ENCODE measurements at regions not wholly inside any gene's neighbourhood (a gene's known extent, or its start where the extent isn't known, plus 50 kb on each side); places are given as distances from the start of the nearest gene placed in this dataset.

- DNase-seq, result no peak
These were observed 330.3 kb upstream of the GHITM start for GRCh38 chr10:83809001-83809400.

- DNase-seq, result no peak
These were observed 322.4 kb upstream of the GHITM start for GRCh38 chr10:83816942-83817341.

GRCh38 chr10:83817797-83818196 lies 321.5 kb upstream of the GHITM start:
- no peak for DNase-seq

DNA sequence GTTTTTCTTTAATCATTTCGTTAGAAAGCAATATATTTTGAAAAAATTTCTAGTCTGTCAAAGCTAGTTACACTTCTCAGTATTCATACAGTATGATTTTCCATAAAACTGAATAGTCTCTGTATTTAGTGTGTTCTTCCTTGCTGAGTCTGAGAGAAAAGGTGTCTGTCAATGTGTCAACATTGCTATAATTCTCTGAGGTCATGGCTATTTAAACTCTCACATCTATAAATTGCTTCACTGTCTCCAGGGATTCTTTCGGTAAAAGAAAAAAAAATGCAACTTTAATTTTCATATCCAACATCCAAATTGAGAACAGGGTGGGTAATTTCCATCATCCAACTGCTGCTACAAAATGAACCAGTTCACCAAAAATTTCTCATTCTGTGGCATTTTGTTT lies 319.7 kb upstream of the GHITM start:
- no peak for DNase-seq

GRCh38 chr10:83820033-83820432 lies 319.3 kb upstream of the GHITM start:
- DNase-seq, result no peak

DNA sequence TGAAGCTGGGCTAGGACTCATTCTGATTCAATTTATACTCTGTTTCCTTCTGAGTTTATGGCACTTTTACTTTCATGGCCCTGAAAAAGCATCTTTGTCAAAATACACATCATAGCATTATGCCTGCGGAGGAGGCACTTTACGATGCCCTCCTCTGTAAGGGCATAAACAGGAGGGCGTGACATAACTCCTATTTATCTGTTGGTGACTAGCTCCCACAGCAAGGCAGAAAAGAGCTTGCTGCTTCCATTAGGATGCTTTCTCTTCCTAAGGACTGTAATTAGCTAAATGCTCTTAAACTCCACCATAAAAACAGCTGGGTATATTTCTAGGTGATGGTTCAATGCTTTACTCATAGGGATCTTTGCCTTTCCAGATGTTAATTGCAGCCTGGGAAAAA lies 315.2 kb upstream of the GHITM start:
- DNase-seq, result no peak

DNA sequence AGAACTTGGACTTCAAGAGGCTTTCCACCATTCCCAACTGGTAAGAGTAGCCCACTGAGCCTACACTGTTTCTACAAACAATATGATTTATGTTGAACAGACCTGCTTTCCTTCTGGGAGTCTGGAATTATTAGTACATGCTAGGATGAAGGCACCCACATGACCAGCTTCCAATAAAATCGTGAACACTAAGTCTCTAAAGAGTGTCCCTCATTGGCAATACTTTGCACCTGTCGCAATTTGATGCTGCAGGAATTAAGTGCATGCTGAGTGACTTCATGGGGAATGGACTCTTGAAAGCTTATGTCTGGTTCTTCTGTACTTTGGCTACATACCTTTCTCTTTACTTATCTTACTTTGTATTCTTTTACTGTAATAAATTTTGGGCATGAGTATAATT lies 305.2 kb upstream of the GHITM start:
- no peak for DNase-seq

DNA sequence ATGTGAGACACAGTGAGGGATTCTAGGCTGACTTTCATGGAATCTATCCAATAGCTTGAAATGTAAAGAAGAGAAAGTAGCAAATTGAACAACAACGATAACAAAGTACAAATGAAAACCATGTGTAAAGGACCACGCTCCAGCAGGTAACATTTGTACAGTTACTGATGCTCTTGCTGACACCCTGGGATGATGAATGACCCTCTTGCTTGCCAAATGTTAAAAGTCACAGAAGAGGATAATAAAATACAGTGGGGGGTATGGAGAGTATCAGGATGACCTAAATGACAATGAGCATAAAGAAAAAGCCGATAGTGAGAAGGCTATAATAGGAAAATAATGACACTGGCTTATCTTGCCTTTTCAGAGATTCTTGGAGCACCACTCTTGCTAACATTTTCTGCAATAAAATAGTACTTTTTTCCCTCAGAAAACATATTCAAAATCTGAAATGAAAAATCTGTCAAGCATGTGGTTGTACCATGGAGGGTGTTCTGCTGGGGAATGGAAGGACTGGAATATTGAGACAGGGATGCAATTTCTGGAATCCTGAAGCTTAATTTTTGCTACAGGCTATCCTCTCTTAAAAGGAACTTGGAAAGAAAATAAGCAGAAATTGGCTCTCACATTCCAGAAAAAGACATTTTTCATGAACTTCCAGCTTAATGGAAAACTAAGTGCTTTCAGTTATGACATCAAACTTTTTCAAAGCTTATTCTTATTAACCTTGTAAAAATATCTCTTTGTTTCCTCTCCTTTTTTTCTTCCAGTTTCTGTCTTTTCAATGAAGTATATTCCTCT lies 303.2 kb upstream of the GHITM start:
- DNase-seq, result no peak

DNA sequence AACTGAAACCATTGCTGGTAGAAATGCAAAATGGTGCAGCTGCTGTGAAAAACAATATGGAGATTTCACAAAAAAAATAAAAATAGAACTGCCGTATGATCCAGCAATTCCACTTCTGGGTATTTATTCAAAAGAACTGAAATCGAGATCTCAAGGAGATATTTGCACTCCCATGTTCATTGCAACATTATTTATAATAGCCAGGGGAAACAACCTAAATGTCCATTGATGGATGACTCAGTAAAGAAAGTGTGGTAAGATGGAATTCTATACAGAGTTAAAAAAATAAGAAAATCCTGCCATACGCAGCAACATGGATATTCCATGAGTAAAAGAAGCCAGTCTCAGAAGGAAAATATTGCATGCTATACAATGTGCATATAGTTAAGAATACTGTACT lies 290.6 kb upstream of the GHITM start:
- DNase-seq, result no peak

GRCh38 chr10:83849150-83849549 lies 290.2 kb upstream of the GHITM start:
- no peak for DNase-seq

DNA sequence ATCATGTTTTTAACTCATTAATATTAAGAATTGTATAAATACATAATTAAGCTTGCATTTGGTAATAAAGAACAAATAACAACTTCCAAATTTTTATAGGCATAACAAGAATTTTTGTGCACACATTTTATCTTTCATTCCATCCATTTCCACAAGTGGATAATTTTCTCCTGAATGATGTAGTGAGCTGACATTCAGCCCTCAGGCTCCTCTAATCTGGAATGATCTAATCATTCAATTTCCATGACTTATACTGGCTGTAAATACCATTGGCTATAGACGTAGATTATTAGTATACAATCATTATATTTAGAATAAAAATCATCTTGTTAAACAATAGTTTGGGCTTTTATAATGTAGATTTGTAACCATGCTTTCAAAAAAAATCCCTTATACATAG lies 287.2 kb upstream of the GHITM start:
- DNase-seq, result no peak

GRCh38 chr10:83862723-83863122 lies 276.6 kb upstream of the GHITM start:
- no peak for DNase-seq

DNA sequence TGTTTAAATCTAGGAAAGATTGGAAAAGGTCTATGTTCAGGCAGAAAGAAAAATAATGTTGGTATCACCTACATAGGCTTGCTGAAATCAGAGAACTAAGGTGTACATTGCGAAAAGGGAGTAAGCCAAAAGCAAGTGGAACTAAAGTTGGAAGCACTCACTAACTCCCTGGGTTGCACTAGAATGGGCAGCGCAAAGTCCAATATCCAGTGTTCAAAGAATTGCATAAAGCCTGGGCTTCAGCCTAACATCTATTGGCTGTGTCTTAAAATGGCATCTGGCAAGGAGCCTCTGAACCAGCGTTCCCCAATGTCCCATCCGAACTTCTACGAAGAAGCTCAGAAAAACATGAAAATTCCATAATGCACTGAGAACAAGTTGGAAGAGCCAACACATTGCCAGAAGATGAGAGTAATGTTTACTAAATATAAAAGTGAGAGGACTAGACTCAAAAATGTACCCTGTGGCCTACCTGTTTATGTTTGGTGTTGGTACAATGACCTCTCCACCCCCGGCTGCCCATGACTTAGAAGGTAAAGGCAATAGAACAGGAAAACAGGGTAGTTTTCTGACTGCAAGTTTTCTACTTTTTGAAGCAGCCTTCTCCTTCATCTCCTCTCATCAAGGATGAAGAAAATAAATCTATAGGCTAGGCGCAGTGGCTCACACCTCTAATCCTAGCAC lies 275.9 kb upstream of the GHITM start:
- no peak for DNase-seq

DNA sequence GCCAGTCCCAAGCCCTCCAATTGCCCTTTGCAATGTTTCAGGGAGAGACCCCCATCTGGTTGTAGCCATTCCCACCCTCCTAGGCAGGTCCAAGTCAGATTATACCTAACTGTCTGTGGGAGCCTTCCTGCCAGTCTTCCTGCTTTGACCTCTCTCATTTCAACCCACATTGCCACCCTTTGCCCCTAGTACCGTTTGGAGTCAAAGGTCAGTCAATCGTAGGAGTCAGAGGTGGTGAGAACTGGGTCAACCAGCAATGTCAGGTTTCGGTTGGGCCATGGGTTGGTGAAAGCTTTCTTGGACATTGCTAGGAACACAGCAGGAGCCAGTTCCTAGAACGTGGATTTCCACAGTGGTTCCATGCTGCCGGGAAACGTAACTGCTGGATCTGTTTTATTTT lies 269.4 kb upstream of the GHITM start:
- no peak for DNase-seq

DNA sequence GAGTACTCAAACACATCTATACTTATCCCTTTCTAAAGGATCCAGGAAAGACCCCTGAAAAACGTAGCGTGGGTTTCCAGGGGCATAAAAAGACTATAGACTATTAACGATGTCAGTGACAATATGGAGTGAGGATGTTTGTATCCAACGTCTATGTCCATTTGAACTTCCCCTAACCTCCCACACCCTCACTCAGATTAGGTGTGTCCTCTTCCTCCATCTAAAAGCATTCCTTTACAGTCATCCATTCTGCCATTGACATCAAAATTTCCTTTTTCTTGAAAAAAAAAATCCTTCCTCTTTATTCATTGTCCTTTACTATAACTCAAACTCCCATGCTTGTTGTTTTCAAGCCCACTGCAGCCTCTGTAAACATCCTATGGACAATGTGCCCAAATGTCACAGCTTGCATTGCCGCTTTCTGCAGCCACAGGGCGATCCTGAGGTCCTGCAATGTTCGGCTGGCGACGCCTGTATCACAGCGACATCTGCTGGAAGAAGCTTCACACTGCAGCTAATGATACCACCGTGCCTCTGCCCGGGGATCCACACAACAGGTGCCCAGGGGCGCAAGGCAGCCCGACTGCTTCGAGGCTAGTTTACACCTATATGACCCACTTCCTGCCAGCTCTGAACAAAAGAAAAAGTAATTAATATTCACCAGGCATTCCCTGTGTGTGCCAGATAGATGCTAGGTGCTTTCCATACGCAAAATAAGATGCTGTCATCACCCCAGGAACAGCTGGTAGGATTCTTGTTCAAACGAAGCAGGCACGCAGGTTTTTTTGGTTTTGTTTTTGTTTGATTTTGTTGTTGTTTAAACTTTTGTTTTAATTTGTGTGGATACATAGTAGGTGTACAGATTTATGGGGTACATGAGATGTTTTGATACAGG lies 267.9 kb upstream of the GHITM start:
- DNase-seq, result peak; percentile 38

DNA sequence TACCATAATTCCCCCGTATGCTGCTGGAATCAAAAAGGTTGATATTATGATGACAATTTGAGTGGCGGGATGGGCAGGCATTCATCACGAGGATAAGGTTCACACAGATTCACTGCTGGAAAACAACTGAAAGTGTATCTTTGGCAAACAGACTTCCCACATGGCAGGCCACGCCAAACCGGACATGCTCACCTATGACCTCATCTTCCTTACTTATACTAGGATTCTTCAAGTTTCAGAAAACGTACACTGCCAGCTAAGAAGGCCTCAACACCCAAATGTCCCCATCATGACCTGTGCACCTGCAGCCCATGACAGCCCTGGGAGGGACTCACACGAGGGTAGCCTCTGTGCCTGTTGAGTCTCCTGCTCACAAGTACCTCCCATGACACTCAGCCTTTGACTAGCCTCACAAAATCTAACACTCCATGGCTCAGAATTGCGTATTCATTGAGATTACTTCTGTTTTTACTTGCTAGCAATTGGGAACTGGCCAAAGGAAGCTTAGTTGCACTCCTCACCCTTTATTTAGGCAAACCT lies 259.0 kb upstream of the GHITM start:
- DNase-seq, result no peak

GRCh38 chr10:83881661-83882060 lies 257.6 kb upstream of the GHITM start:
- no peak for DNase-seq

DNA sequence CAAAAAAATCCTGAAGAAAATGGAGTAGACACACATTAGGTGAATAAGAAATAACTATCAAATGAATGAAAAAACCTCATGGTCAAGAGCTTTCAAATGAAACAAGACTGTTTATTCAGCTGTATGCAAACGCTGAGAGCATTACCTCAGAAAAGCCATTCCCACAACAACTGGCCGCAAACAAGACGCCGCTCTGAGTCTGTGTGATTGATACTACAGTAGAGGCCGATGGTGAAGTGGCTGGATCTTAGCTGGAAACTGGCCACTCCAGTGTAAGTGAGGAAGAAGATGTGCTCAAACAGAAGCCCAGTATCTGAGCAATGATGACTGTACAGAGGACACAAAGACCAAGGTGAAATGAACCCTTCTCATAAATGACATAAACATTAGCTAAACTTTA lies 252.4 kb upstream of the GHITM start:
- DNase-seq, result no peak

GRCh38 chr10:83892737-83893136 lies 246.6 kb upstream of the GHITM start:
- no peak for DNase-seq

GRCh38 chr10:83896219-83896618 lies 243.1 kb upstream of the GHITM start:
- DNase-seq, result no peak

DNA sequence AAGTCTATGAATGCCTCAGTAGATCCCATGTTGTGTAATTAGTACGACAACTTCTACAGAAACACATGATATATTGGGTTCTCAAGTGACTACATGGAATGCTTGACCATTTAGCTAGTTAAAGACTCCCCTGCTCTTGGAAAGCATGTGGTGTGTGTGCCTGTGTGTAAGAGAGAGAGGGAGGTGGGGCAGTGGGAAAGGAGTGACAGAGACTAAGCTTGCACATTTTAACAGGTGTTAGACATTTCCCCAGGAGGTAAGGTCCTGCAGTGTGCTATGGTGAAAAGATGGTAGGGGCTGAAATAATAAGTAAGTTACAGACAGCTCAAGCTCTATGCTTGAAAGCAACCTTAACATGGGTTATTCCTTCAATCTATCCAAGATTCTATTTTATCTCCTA lies 241.7 kb upstream of the GHITM start:
- DNase-seq, result no peak

DNA sequence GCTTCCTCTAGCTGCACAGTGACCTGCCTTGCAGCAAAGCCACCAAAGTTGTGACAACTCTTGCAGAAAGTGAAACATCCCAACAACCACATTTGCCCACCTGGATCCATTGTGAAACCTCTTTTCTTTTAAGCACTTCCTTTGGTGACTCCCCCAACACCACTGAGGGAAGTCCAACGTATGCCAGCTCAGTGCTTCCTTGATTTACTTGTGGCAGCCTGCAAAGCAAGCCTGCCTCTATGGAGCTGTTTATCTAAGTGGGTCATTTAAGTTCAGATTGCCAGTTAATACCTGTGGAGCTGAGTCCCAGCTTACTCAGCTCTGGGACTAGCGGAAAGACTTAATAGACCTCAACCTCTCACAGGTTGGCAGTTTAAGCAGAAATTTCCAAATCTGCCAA lies 230.8 kb upstream of the GHITM start:
- no peak for DNase-seq

DNA sequence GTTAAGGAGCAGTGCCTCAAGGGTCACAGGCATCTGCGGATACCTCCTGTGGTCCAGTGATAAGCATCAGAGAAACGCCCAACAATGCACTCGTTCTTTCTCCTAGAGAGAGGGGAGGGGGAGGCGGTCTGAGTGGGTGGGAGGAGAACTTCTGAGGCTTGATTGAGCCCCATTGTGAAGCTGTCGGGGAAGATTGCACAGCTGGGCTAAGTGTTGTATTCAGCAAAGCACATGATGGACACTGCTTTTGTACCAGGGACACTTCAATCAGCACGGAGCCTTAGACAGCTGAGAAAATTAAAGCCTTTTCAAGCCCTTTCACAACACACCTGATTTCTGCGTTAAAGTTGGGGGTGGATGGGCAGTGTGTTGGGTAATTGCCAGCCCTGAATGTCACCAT lies 230.3 kb upstream of the GHITM start:
- no peak for DNase-seq
